ENCODE measurements at regions not wholly inside any gene's neighbourhood (a gene's known extent, or its start where the extent isn't known, plus 50 kb on each side); places are given as distances from the start of the nearest gene placed in this dataset.

GRCh38 chr7:16236381-16236780 lies 185.0 kb downstream of the CRPPA start:
- Histone ChIP-seq H3K4me3 (ENCODE audit: insufficient read depth, low read depth, low read length) (no peak overlapping the region), H3K79me2 (ENCODE audit: insufficient read depth, low read length) (no peaks in the 10 kb centered on the region), H3K36me3 (ENCODE audit: insufficient read depth, low read length) (no peaks in the 10 kb centered on the region), H3K4me1 (ENCODE audit: insufficient read depth, low read length) (no peaks in the 10 kb centered on the region), H3K9ac (ENCODE audit: low read length) (no peak overlapping the region), H3K27ac (ENCODE audit: low read depth, low read length) (no peak overlapping the region), H2AFZ (ENCODE audit: low read depth, low read length) (no peak overlapping the region), H4K20me1 (ENCODE audit: insufficient read depth, low read length) (no peaks in the 10 kb centered on the region), H3K4me2 (ENCODE audit: low read length) (no peak overlapping the region), H3K27me3 (ENCODE audit: insufficient read depth, low read length) (no peaks in the 10 kb centered on the region), H3K9me3 (ENCODE audit: insufficient read depth, low read depth, low read length) (no peaks in the 10 kb centered on the region)
- FAIRE-seq (no peak), DNase-seq (ENCODE audit: low read depth) (no peak)
- Mint-ChIP-seq H3K9me3 (ENCODE audit: unreplicated experiment) (peaks cover 7% of the 10 kb centered on the region), H3K36me3 (ENCODE audit: low read depth, unreplicated experiment) (peaks cover 2% of the 10 kb centered on the region), H3K4me1 (ENCODE audit: low read depth, unreplicated experiment) (no peaks in the 10 kb centered on the region), H3K27me3 (ENCODE audit: low read depth, unreplicated experiment) (no peaks in the 10 kb centered on the region), H3K27ac (ENCODE audit: unreplicated experiment) (no peak overlapping the region), H3K4me3 (ENCODE audit: unreplicated experiment) (no peak overlapping the region)
- TF ChIP-seq EZH2 (IDR thresholded peaks at IDR 0.05; ENCODE audit: insufficient read depth, low read length) (no peak), CTCF (IDR thresholded peaks at IDR 0.05; ENCODE audit: insufficient read depth, low read depth, low read length) (no peak)

- H3K36me3 ChIP-seq (ENCODE audit: insufficient read depth, low read length): no peaks in the 10 kb centered on the region
- no peak for FAIRE-seq
These were observed 185.9 kb downstream of the CRPPA start for GRCh38 chr7:16235147-16236114.

More at GRCh38 chr7:16235147-16236114, 185.9 kb downstream of the CRPPA start:
- Histone ChIP-seq H3K79me2 (ENCODE audit: insufficient read depth, low read length) (no peaks in the 10 kb centered on the region), H2AFZ (ENCODE audit: low read depth, low read length) (no peak overlapping the region), H4K20me1 (ENCODE audit: insufficient read depth, low read length) (no peaks in the 10 kb centered on the region), H3K9ac (ENCODE audit: low read length) (no peak overlapping the region), H3K27ac (ENCODE audit: low read depth, low read length) (no peak overlapping the region), H3K4me3 (ENCODE audit: insufficient read depth, low read depth, low read length) (no peak overlapping the region), H3K4me2 (ENCODE audit: low read length) (no peak overlapping the region), H3K27me3 (ENCODE audit: insufficient read depth, low read length) (no peaks in the 10 kb centered on the region), H3K4me1 (ENCODE audit: insufficient read depth, low read length) (no peaks in the 10 kb centered on the region), H3K9me3 (ENCODE audit: insufficient read depth, low read depth, low read length) (no peaks in the 10 kb centered on the region)
- Mint-ChIP-seq H3K4me3 (ENCODE audit: unreplicated experiment) (no peak overlapping the region), H3K36me3 (ENCODE audit: low read depth, unreplicated experiment) (peaks cover 4% of the 10 kb centered on the region), H3K27ac (ENCODE audit: unreplicated experiment) (no peak overlapping the region), H3K9me3 (ENCODE audit: unreplicated experiment) (peaks cover 11% of the 10 kb centered on the region), H3K4me1 (ENCODE audit: low read depth, unreplicated experiment) (no peaks in the 10 kb centered on the region), H3K27me3 (ENCODE audit: low read depth, unreplicated experiment) (no peaks in the 10 kb centered on the region)
- TF ChIP-seq CTCF (IDR thresholded peaks at IDR 0.05; ENCODE audit: insufficient read depth, low read depth, low read length) (no peak), EZH2 (IDR thresholded peaks at IDR 0.05; ENCODE audit: insufficient read depth, low read length) (no peak)
- DNase-seq (ENCODE audit: low read depth): no peak

Data from astrocyte (in vitro differentiated cells and primary cell).